PC-3 (cell line): ENCODE measurements at regions not wholly inside any gene's neighbourhood (a gene's known extent, or its start where the extent isn't known, plus 50 kb on each side); places are given as distances from the start of the nearest gene placed in this dataset.
"Not testable (repeated sequence)": the region's sequence is repeated elsewhere in the genome, so short reads cannot be mapped to it uniquely, and the experiment has no call there.

Experiments used
- ATAC-seq: fragments of 200-7000 bp; cut with Tn5 transposase; 2 replicates; pipeline ENCODE4 v1.9.1; 2020; ENCODE audit warnings: mild to moderate bottlenecking, moderate library complexity
- BruUV-seq: library from RNA; stranded (reverse); fragments of 400-500 nt; replicated peaks from 2 replicates; lab custom pipeline; 2021; lab: Mats Ljungman, UMichigan
- CTCF ChIA-PET: fragments of 300-600 bp; sonication (Branson Sonifier 250); formaldehyde crosslinking; loops from one replicate; lab custom pipeline; 2022; ENCODE audit warnings: antibody characterized with exemption; lab: Charles Lee
- POLR2A ChIA-PET: fragments of 300-600 bp; sonication (Branson Sonifier 250); formaldehyde crosslinking; loops from one replicate; lab custom pipeline; 2022; ENCODE audit warnings: antibody characterized with exemption; ENCODE audit not compliant: unreplicated experiment; lab: Charles Lee
- DNase-seq: peaks from one replicate; pipeline ENCODE4 v3.0.0-alpha.2; 2015
- H2AFZ ChIP-seq: fragments of 300-600 bp; sonication (generic); 2 replicates; pipeline ENCODE4 v1.6.0; 2016; ENCODE audit warnings: antibody characterized with exemption, low read length
- H3F3A ChIP-seq: fragments of 300-600 bp; sonication (generic); one replicate; pipeline ENCODE4 v1.6.0; 2017; ENCODE audit warnings: antibody characterized with exemption, low read length, control low read depth, mild to moderate bottlenecking; ENCODE audit not compliant: unreplicated experiment
- H3K27ac ChIP-seq: fragments of 300-600 bp; sonication (generic); 2 replicates; pipeline ENCODE4 v1.5.1; 2016; ENCODE audit warnings: mild to moderate bottlenecking, low read length
- H3K27me3 ChIP-seq: fragments of 300-600 bp; sonication (generic); 2 replicates; pipeline ENCODE4 v1.6.1; 2016; ENCODE audit warnings: low read length, mixed read lengths
- H3K36me3 ChIP-seq: fragments of 300-600 bp; sonication (generic); 2 replicates; pipeline ENCODE4 v1.6.1; 2016; ENCODE audit warnings: low read depth, mixed run types, low read length, mixed read lengths
- H3K4me1 ChIP-seq: fragments of 300-600 bp; sonication (generic); 2 replicates; pipeline ENCODE4 v1.5.1; 2016; ENCODE audit warnings: low read length; ENCODE audit not compliant: insufficient read depth
- H3K4me2 ChIP-seq: fragments of 300-600 bp; sonication (generic); 2 replicates; pipeline ENCODE4 v1.6.0; 2016; ENCODE audit warnings: low read length
- H3K4me3 ChIP-seq: fragments of 300-600 bp; sonication (generic); 2 replicates; pipeline ENCODE4 v1.5.1; 2016; ENCODE audit warnings: mild to moderate bottlenecking, low read length, mixed read lengths
- H3K79me2 ChIP-seq: fragments of 300-600 bp; sonication (generic); 2 replicates; pipeline ENCODE4 v1.6.1; 2017; ENCODE audit warnings: low read length, mixed read lengths
- H3K9ac ChIP-seq: fragments of 300-600 bp; sonication (generic); 2 replicates; pipeline ENCODE4 v1.6.0; 2016; ENCODE audit warnings: mild to moderate bottlenecking, low read length
- H3K9me2 ChIP-seq: fragments of 300-600 bp; sonication (generic); replicated peaks from 2 replicates; pipeline ENCODE4 v1.6.1; 2016; ENCODE audit warnings: mixed run types, low read length, mixed read lengths
- H3K9me3 ChIP-seq: fragments of 300-600 bp; sonication (generic); 2 replicates; pipeline ENCODE4 v1.6.1; 2016; ENCODE audit warnings: low read length, mixed read lengths
- H4K20me1 ChIP-seq: fragments of 300-600 bp; sonication (generic); 2 replicates; pipeline ENCODE4 v1.6.1; 2016; ENCODE audit warnings: low read length, mixed read lengths
- CTCF ChIP-seq: fragments of 300-600 bp; sonication (generic); conservative IDR thresholded peaks from 2 replicates; pipeline ENCODE4 v1.5.1; 2017; ENCODE audit warnings: antibody characterized with exemption, low read depth, mild to moderate bottlenecking, low read length
- EZH2 ChIP-seq: fragments of 300-600 bp; sonication (generic); IDR thresholded peaks from one replicate; pipeline ENCODE4 v1.6.1; 2017; ENCODE audit warnings: antibody characterized with exemption, mild to moderate bottlenecking, low read length; ENCODE audit not compliant: unreplicated experiment
- EZH2phosphoT487 ChIP-seq: fragments of 300-600 bp; sonication (generic); IDR thresholded peaks from 2 replicates; pipeline ENCODE4 v1.6.1; 2018; ENCODE audit warnings: mild to moderate bottlenecking, antibody characterized with exemption, low read length, borderline replicate concordance
- intact Hi-C: fragments of 100-400 bp; cut with micrococcal nuclease; formaldehyde crosslinking; loops from 2 replicates; pipeline ENCODE4 v1.9.0; 2023

GRCh38 chr5:86257871-86258270, 359.9 kb upstream of the COX7C start:
- CTCF ChIA-PET, result no interaction called here
- Histone ChIP-seq H3K4me2 (no peak overlapping the region), H3K36me3 (no peaks in the 10 kb centered on the region), H3K27me3 (no peaks in the 10 kb centered on the region), H3K9ac (no peak overlapping the region), H2AFZ (no peak overlapping the region), H4K20me1 (no peaks in the 10 kb centered on the region), H3K4me1 (no peaks in the 10 kb centered on the region), H3K79me2 (no peaks in the 10 kb centered on the region), H3K9me2 (no peaks in the 10 kb centered on the region), H3K27ac (no peak overlapping the region), H3K4me3 (no peak overlapping the region), H3K9me3 (no peaks in the 10 kb centered on the region), H3F3A (no peaks in the 10 kb centered on the region)
- intact Hi-C loops, result no loop called here
- BruUV-seq, result no TSS peak
- TF ChIP-seq CTCF (no peak), EZH2 (no peak), EZH2phosphoT487 (no peak)
- ATAC-seq (no peak), DNase-seq (no peak)
- POLR2A ChIA-PET, result no interaction called here

GRCh38 chr5:86284400-86285190, 333.1 kb upstream of the COX7C start:
- Histone ChIP-seq H3K4me1 (peaks cover 27% of the 10 kb centered on the region), H3K4me2 (peak overlapping the region; percentile 75), H3K27ac (peak overlapping the region; percentile 89), H3K9ac (peak overlapping the region; percentile 38; the same call in 1 of the 2 replicates), H3K4me3 (peak overlapping the region; percentile 28; the same call in 1 of the 2 replicates)
- H3K9me3 ChIP-seq, H3K9me2 ChIP-seq, intact Hi-C loops, BruUV-seq, H3K79me2 ChIP-seq, CTCF ChIA-PET, H3K27me3 ChIP-seq, H3F3A ChIP-seq, H2AFZ ChIP-seq, POLR2A ChIA-PET, H4K20me1 ChIP-seq, H3K36me3 ChIP-seq: not testable (repeated sequence)
- peak; percentile 91 for ATAC-seq
- DNase-seq, result peak; percentile 72

GRCh38 chr5:86287437-86287836, 330.3 kb upstream of the COX7C start:
- H3K27ac ChIP-seq, H3K79me2 ChIP-seq, H3K4me2 ChIP-seq, H2AFZ ChIP-seq, H3K9ac ChIP-seq, H3K27me3 ChIP-seq, DNase-seq, ATAC-seq, H3K9me2 ChIP-seq, CTCF ChIA-PET, H3K36me3 ChIP-seq, BruUV-seq, H3K9me3 ChIP-seq, H3K4me3 ChIP-seq, POLR2A ChIA-PET, H3F3A ChIP-seq, H4K20me1 ChIP-seq, intact Hi-C loops: not testable (repeated sequence)
- H3K4me1 ChIP-seq, result peaks cover 23% of the 10 kb centered on the region

GRCh38 chr5:86289786-86290185, 328.0 kb upstream of the COX7C start:
- H3K36me3 ChIP-seq, H3K27ac ChIP-seq, H4K20me1 ChIP-seq, intact Hi-C loops, H3K4me3 ChIP-seq, H3K27me3 ChIP-seq, BruUV-seq, H3K9ac ChIP-seq, DNase-seq, H3F3A ChIP-seq, H3K4me2 ChIP-seq, ATAC-seq, POLR2A ChIA-PET, H3K9me2 ChIP-seq, H3K9me3 ChIP-seq, CTCF ChIA-PET, H2AFZ ChIP-seq, H3K79me2 ChIP-seq: not testable (repeated sequence)
- peaks cover 13% of the 10 kb centered on the region for H3K4me1 ChIP-seq

GRCh38 chr5:86292811-86293210, 324.9 kb upstream of the COX7C start:
- H3K9me3 ChIP-seq, H3K9me2 ChIP-seq, CTCF ChIA-PET, H3K27ac ChIP-seq, H4K20me1 ChIP-seq, DNase-seq, H3K9ac ChIP-seq, H3K79me2 ChIP-seq, H3K27me3 ChIP-seq, BruUV-seq, intact Hi-C loops, H2AFZ ChIP-seq, H3K4me3 ChIP-seq, H3F3A ChIP-seq, H3K4me1 ChIP-seq, H3K36me3 ChIP-seq, ATAC-seq, POLR2A ChIA-PET, H3K4me2 ChIP-seq: not testable (repeated sequence)

- H3K4me3 ChIP-seq, H3K79me2 ChIP-seq, H3K27me3 ChIP-seq, H3K36me3 ChIP-seq, H3F3A ChIP-seq, H3K9me2 ChIP-seq, H3K9me3 ChIP-seq, intact Hi-C loops, H2AFZ ChIP-seq, H4K20me1 ChIP-seq, H3K9ac ChIP-seq, BruUV-seq, CTCF ChIA-PET: not testable (repeated sequence)
- peak; percentile 77 for DNase-seq
- Histone ChIP-seq H3K27ac (peak overlapping the region; percentile 54), H3K4me1 (peaks cover 17% of the 10 kb centered on the region), H3K4me2 (peak overlapping the region; percentile 54)
- POLR2A ChIA-PET, result interaction anchor here (0.6 kb wide), 1 partner anchor 108 kb away, joined by 3 read pairs; no protein-coding TSS in a partner anchor
- peak; percentile 79 for ATAC-seq
Measured at GRCh38 chr5:86302643-86303042, 315.1 kb upstream of the COX7C start.
